ENCODE measurements at regions not wholly inside any gene's neighbourhood (a gene's known extent, or its start where the extent isn't known, plus 50 kb on each side); places are given as distances from the start of the nearest gene placed in this dataset.

DNA sequence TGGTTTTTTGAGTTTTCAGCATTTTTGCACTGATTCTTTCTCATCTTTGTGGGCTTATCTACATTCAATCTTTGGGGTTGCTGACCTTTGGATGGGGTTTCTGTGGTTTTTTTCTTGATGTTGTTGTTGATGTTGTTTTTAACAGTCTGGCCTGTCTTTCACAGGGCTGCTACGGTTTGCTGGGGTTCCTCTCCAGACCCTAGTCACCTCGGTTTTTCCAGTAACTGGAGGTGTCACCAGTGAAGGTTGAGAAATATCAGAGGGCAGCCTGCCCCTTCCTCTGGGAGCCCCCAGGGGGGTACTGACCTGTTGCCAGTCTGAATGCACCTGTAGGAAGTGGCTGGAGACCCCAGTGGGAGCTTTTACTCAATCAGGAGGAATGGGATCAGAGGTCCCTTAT is 365.4 kb downstream of the JRKL start:
- DNase-seq, result no peak
- in situ Hi-C loops (cut with MboI; ENCODE audit: low pct_ligation_motif_present in 1 of 4, low pct_unique_long_range_greater_than_20kb in 1 of 4, low sequenced_read_pairs in 3 of 4), result no loop called here

GRCh38 chr11:96755752-96756151 is 365.9 kb downstream of the JRKL start:
- DNase-seq, result no peak
- TF ChIP-seq POLR2A (IDR thresholded peaks at IDR 0.05) (no peak), CTCF (IDR thresholded peaks at IDR 0.05) (no peak), EP300 (IDR thresholded peaks at IDR 0.05; ENCODE audit: low read depth) (no peak), POLR2AphosphoS5 (IDR thresholded peaks at IDR 0.05) (no peak)
- no peaks in the 10 kb centered on the region for H3K36me3 ChIP-seq
- WGBS, 2 donors (ENCODE audit: low coverage in 1 of 2), result 90 to 100% methylated on average over 2 to 8 of the region's 8 CpGs
- no peaks in the 10 kb centered on the region for H3K9me3 ChIP-seq
- no peak overlapping the region for H3K4me3 ChIP-seq
- H3K27me3 ChIP-seq, result no peaks in the 10 kb centered on the region
- in situ Hi-C loops (cut with MboI; ENCODE audit: low pct_ligation_motif_present in 1 of 4, low pct_unique_long_range_greater_than_20kb in 1 of 4, low sequenced_read_pairs in 3 of 4), result no loop called here
- no peaks in the 10 kb centered on the region for H3K4me1 ChIP-seq
- no peak overlapping the region for H3K27ac ChIP-seq
- intact Hi-C loops (cut with DNase I; ENCODE audit: low total_unique reads), result no loop called here

More for the DNA sequence above, 365.4 kb downstream of the JRKL start:
- WGBS, 2 donors (ENCODE audit: low coverage in 1 of 2), result 74% methylated on average over 2 of the region's 2 CpGs; no CpG with 5 or more reads in 1 of the 2 donors
- H3K4me1 ChIP-seq, result no peaks in the 10 kb centered on the region
- no peaks in the 10 kb centered on the region for H3K36me3 ChIP-seq
- intact Hi-C loops (cut with DNase I; ENCODE audit: low total_unique reads), result no loop called here
- H3K9me3 ChIP-seq, result no peaks in the 10 kb centered on the region
- H3K4me3 ChIP-seq, result no peak overlapping the region
- no peaks in the 10 kb centered on the region for H3K27me3 ChIP-seq
- TF ChIP-seq EP300 (IDR thresholded peaks at IDR 0.05; ENCODE audit: low read depth), result no peak
- no peak for TF ChIP-seq CTCF (IDR thresholded peaks at IDR 0.05)
- no peak for TF ChIP-seq POLR2A (IDR thresholded peaks at IDR 0.05)
- no peak for TF ChIP-seq POLR2AphosphoS5 (IDR thresholded peaks at IDR 0.05)
- H3K27ac ChIP-seq, result no peak overlapping the region

GRCh38 chr11:96758957-96759356 is 369.1 kb downstream of the JRKL start:
- intact Hi-C loops (cut with DNase I; ENCODE audit: low total_unique reads) (no loop called here), in situ Hi-C loops (cut with MboI; ENCODE audit: low pct_ligation_motif_present in 1 of 4, low pct_unique_long_range_greater_than_20kb in 1 of 4, low sequenced_read_pairs in 3 of 4) (no loop called here)
- H3K27me3 ChIP-seq, result no peaks in the 10 kb centered on the region
- no peaks in the 10 kb centered on the region for H3K36me3 ChIP-seq
- no peaks in the 10 kb centered on the region for H3K9me3 ChIP-seq
- no peak overlapping the region for H3K4me3 ChIP-seq
- no peaks in the 10 kb centered on the region for H3K4me1 ChIP-seq
- no peak for DNase-seq
- H3K27ac ChIP-seq, result no peak overlapping the region
- WGBS, 2 donors (ENCODE audit: low coverage in 1 of 2), result 0 to 38% methylated on average over 1 of the region's 1 CpG
- TF ChIP-seq CTCF (IDR thresholded peaks at IDR 0.05), result no peak
- TF ChIP-seq POLR2AphosphoS5 (IDR thresholded peaks at IDR 0.05), result no peak
- no peak for TF ChIP-seq EP300 (IDR thresholded peaks at IDR 0.05; ENCODE audit: low read depth)
- no peak for TF ChIP-seq POLR2A (IDR thresholded peaks at IDR 0.05)

- 85 to 88% methylated on average over 2 of the region's 2 CpGs for WGBS, 2 donors (ENCODE audit: low coverage in 1 of 2)
- no peaks in the 10 kb centered on the region for H3K36me3 ChIP-seq
- H3K27me3 ChIP-seq, result no peaks in the 10 kb centered on the region
- H3K27ac ChIP-seq, result no peak overlapping the region
- TF ChIP-seq CTCF (IDR thresholded peaks at IDR 0.05) (no peak), EP300 (IDR thresholded peaks at IDR 0.05; ENCODE audit: low read depth) (no peak), POLR2A (IDR thresholded peaks at IDR 0.05) (no peak), POLR2AphosphoS5 (IDR thresholded peaks at IDR 0.05) (no peak)
- no peak overlapping the region for H3K4me3 ChIP-seq
- H3K4me1 ChIP-seq, result no peaks in the 10 kb centered on the region
- H3K9me3 ChIP-seq, result no peaks in the 10 kb centered on the region
- in situ Hi-C loops (cut with MboI; ENCODE audit: low pct_ligation_motif_present in 1 of 4, low pct_unique_long_range_greater_than_20kb in 1 of 4, low sequenced_read_pairs in 3 of 4) (no loop called here), intact Hi-C loops (cut with DNase I; ENCODE audit: low total_unique reads) (no loop called here)
- DNase-seq, result no peak
Measured at GRCh38 chr11:96760306-96760705, 370.5 kb downstream of the JRKL start.
